Spleen (tissue), 7 donors: ENCODE measurements at regions not wholly inside any gene's neighbourhood (a gene's known extent, or its start where the extent isn't known, plus 50 kb on each side); places are given as distances from the start of the nearest gene placed in this dataset.

Experiments
- POLR2A ChIP-seq, 3 donors: fragments of 450-650 bp; IDR thresholded peaks; one replicate each; pipeline ENCODE4 v1.5.1; 2017; ENCODE audit warnings: antibody characterized with exemption in 3 of 3, mild to moderate bottlenecking in 1 of 3
- POLR2AphosphoS5 ChIP-seq, 3 donors: sonication (generic); formaldehyde crosslinking; IDR thresholded peaks; one replicate each; pipeline ENCODE4 v1.5.1; 2017; ENCODE audit warnings: antibody characterized with exemption in 3 of 3
- TF ChIP-seq, protein P1 (sequence below), 11 experiments: fragments of 200-600 bp in 7 of 11; fragments of 450-650 bp in 4 of 11; sonication (generic) in 4 of 11; IDR thresholded peaks in 8 of 11; conservative IDR thresholded peaks in 3 of 11; 1 replicate in 7 of 11; 2 replicates in 4 of 11; pipeline versions ENCODE4 v1.4.0 to v1.8.0; 2016 to 2021; ENCODE audit warnings: antibody characterized with exemption in 11 of 11, inconsistent platforms in 4 of 11, mild to moderate bottlenecking in 1 of 11
- donor health status: DM: no; HTN: no; CAD: no; lungs with moderate emphysema.
- donor health status: DM: no; HTN: no; CAD: no.
- donor health status: DM: no; HTN: no; CAD: no.

GRCh38 chr11:129319201-129319600 is 56.4 kb upstream of the BARX2 start:
- TF ChIP-seq, protein P1, sequence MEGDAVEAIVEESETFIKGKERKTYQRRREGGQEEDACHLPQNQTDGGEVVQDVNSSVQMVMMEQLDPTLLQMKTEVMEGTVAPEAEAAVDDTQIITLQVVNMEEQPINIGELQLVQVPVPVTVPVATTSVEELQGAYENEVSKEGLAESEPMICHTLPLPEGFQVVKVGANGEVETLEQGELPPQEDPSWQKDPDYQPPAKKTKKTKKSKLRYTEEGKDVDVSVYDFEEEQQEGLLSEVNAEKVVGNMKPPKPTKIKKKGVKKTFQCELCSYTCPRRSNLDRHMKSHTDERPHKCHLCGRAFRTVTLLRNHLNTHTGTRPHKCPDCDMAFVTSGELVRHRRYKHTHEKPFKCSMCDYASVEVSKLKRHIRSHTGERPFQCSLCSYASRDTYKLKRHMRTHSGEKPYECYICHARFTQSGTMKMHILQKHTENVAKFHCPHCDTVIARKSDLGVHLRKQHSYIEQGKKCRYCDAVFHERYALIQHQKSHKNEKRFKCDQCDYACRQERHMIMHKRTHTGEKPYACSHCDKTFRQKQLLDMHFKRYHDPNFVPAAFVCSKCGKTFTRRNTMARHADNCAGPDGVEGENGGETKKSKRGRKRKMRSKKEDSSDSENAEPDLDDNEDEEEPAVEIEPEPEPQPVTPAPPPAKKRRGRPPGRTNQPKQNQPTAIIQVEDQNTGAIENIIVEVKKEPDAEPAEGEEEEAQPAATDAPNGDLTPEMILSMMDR (IDR thresholded peaks at IDR 0.05 in 8 of 11, conservative IDR thresholded peaks at IDR 0.05 in 3 of 11), result no peak
- TF ChIP-seq POLR2AphosphoS5 (IDR thresholded peaks at IDR 0.05), result no peak
- no peak for TF ChIP-seq POLR2A (IDR thresholded peaks at IDR 0.05)
